Mesenchymal stem cell (in vitro differentiated cells and primary cell): ENCODE measurements at regions not wholly inside any gene's neighbourhood (a gene's known extent, or its start where the extent isn't known, plus 50 kb on each side); places are given as distances from the start of the nearest gene placed in this dataset.
A peak's percentile ranks its signal among the peaks of the same experiment; 100 is the strongest.

Experiments
- DNase-seq: peaks from one replicate; pipeline ENCODE4 v3.0.0-alpha.2; 2013
- H2AFZ ChIP-seq: one replicate; pipeline ENCODE4 v1.6.1; 2013; ENCODE audit warnings: low read depth, mild to moderate bottlenecking, control low read depth, inconsistent platforms, low read length, moderate library complexity
- H2AK5ac ChIP-seq: 2 replicates; pipeline ENCODE4 v1.6.1; 2013; ENCODE audit warnings: low read length, moderate library complexity, mild to moderate bottlenecking, inconsistent platforms; ENCODE audit not compliant: severe bottlenecking
- H2BK120ac ChIP-seq: one replicate; pipeline ENCODE4 v1.6.1; 2013; ENCODE audit warnings: low read depth, mild to moderate bottlenecking, inconsistent platforms, low read length, moderate library complexity
- H2BK12ac ChIP-seq, 2 experiments: one replicate each; pipeline ENCODE4 v1.6.1; 2013; ENCODE audit warnings: inconsistent platforms in 2 of 2, low read length in 2 of 2, mild to moderate bottlenecking in 2 of 2, moderate library complexity in 2 of 2, control low read depth in 1 of 2
- H2BK15ac ChIP-seq: one replicate; pipeline ENCODE4 v1.6.1; 2013; ENCODE audit warnings: mild to moderate bottlenecking, low read depth, inconsistent platforms; ENCODE audit not compliant: poor library complexity, severe bottlenecking
- H2BK5ac ChIP-seq: 2 replicates; pipeline ENCODE4 v1.6.1; 2013; ENCODE audit warnings: low read depth, mild to moderate bottlenecking, low read length, control low read depth, inconsistent platforms; ENCODE audit not compliant: poor library complexity, severe bottlenecking
- H3K14ac ChIP-seq, 2 experiments: one replicate each; pipeline ENCODE4 v1.6.1; 2013; ENCODE audit warnings: inconsistent platforms in 2 of 2, low read length in 2 of 2, control low read depth in 1 of 2, mild to moderate bottlenecking in 1 of 2, moderate library complexity in 1 of 2
- H3K18ac ChIP-seq, 2 experiments: one replicate each; pipeline ENCODE4 v1.6.1; 2013; ENCODE audit warnings: inconsistent platforms in 2 of 2, low read length in 2 of 2, control low read depth in 1 of 2, low read depth in 1 of 2, mild to moderate bottlenecking in 1 of 2
- H3K23ac ChIP-seq, 2 experiments: one replicate each; pipeline ENCODE4 v1.6.1; 2013; ENCODE audit warnings: inconsistent platforms in 2 of 2, low read length in 2 of 2, mild to moderate bottlenecking in 2 of 2, moderate library complexity in 2 of 2, control low read depth in 1 of 2
- H3K27ac ChIP-seq: 2 replicates; pipeline ENCODE4 v1.5.1; 2013; ENCODE audit warnings: mild to moderate bottlenecking, moderate library complexity, low read length, control low read depth, inconsistent platforms; ENCODE audit not compliant: poor library complexity, severe bottlenecking
- H3K27me3 ChIP-seq, 2 experiments: 2 replicates each; pipeline versions ENCODE4 v1.6.1 to v1.7.0; 2013; ENCODE audit warnings: low read length in 2 of 2, mild to moderate bottlenecking in 2 of 2, moderate library complexity in 2 of 2, control low read depth in 1 of 2, inconsistent platforms in 1 of 2; ENCODE audit not compliant: control insufficient read depth in 1 of 2, insufficient read depth in 1 of 2
- H3K36me3 ChIP-seq, 2 experiments: 2 replicates each; pipeline versions ENCODE4 v1.6.1 to v1.7.0; 2013; ENCODE audit warnings: low read length in 2 of 2, control low read depth in 1 of 2, inconsistent platforms in 1 of 2, low read depth in 1 of 2, mild to moderate bottlenecking in 1 of 2; ENCODE audit not compliant: insufficient read depth in 2 of 2, control insufficient read depth in 1 of 2
- H3K4ac ChIP-seq, 2 experiments: one replicate each; pipeline ENCODE4 v1.6.1; 2013; ENCODE audit warnings: inconsistent platforms in 2 of 2, low read length in 2 of 2, mild to moderate bottlenecking in 2 of 2, moderate library complexity in 2 of 2, control low read depth in 1 of 2, low read depth in 1 of 2
- H3K4me1 ChIP-seq: 2 replicates; pipeline ENCODE4 v1.6.1; 2013; ENCODE audit warnings: low read depth, low read length, control low read depth; ENCODE audit not compliant: control insufficient read depth, insufficient read depth
- H3K4me2 ChIP-seq: 2 replicates; pipeline ENCODE4 v1.6.1; 2013; ENCODE audit warnings: low read length, mild to moderate bottlenecking, inconsistent platforms; ENCODE audit not compliant: poor library complexity, severe bottlenecking
- H3K4me3 ChIP-seq, 2 experiments: 2 replicates each; pipeline versions ENCODE4 v1.5.1 to v1.7.0; 2013; ENCODE audit warnings: low read length in 2 of 2, mild to moderate bottlenecking in 2 of 2, control low read depth in 1 of 2, low read depth in 1 of 2; ENCODE audit not compliant: insufficient read depth in 1 of 2
- H3K79me1 ChIP-seq: replicated peaks from 2 replicates; pipeline ENCODE4 v1.6.1; 2013; ENCODE audit warnings: mild to moderate bottlenecking, control low read depth, low read length, inconsistent platforms; ENCODE audit not compliant: poor library complexity, severe bottlenecking
- H3K9ac ChIP-seq: 2 replicates; pipeline ENCODE4 v1.7.0; 2013; ENCODE audit warnings: mild to moderate bottlenecking, low read length, moderate library complexity
- H3K9me3 ChIP-seq: 2 replicates; pipeline ENCODE4 v1.7.0; 2013; ENCODE audit warnings: mild to moderate bottlenecking, low read length; ENCODE audit not compliant: control insufficient read depth
- H4K8ac ChIP-seq: one replicate; pipeline ENCODE4 v1.6.1; 2013; ENCODE audit warnings: inconsistent platforms, mild to moderate bottlenecking, low read length, moderate library complexity
- H4K91ac ChIP-seq: one replicate; pipeline ENCODE4 v1.6.1; 2013; ENCODE audit warnings: mild to moderate bottlenecking, low read length, inconsistent platforms
- WGBS: methylation state at CpG from one replicate; pipeline ENCODE4 v1.1.7; 2013; ENCODE audit warnings: mixed read lengths; 5-methylcytosine and 5-hydroxymethylcytosine counted together

DNA sequence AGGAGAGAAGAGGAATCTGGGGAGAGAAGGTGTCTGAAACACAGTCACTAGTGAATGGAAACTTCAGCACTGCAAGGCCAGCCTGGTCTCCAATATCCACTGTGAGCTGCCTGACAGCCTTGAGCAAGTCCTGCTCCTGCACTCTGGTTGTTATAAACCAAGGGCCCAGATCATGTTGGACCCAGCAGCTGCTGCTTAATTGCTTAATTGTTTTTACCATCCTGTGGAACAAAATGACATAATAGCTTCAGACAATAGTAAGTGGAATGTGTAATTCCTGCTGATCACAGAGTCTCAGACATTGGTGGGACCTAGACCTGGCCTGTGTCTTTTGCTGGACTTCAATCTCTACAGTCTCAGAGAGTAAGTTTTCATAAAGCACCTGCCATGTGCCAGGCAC lies 833.7 kb downstream of the TFAP2A start:
- Histone ChIP-seq H3K14ac (no peak overlapping the region), H3K27ac (no peak overlapping the region), H3K9me3 (no peaks in the 10 kb centered on the region), H4K91ac (no peak overlapping the region), H2AFZ (no peak overlapping the region), H2AK5ac (no peak overlapping the region), H3K4me1 (no peaks in the 10 kb centered on the region), H3K4me3 (no peak overlapping the region), H2BK12ac (no peak overlapping the region), H3K79me1 (no peaks in the 10 kb centered on the region), H3K36me3 (no peaks in the 10 kb centered on the region), H2BK15ac (no peak overlapping the region), H3K18ac (no peak overlapping the region), H3K9ac (no peak overlapping the region), H3K4ac (no peak overlapping the region), H2BK120ac (no peak overlapping the region), H4K8ac (no peak overlapping the region), H3K23ac (no peak overlapping the region), H2BK5ac (no peak overlapping the region), H3K4me2 (no peak overlapping the region), H3K27me3 (no peaks in the 10 kb centered on the region)
- no peak for DNase-seq

DNA sequence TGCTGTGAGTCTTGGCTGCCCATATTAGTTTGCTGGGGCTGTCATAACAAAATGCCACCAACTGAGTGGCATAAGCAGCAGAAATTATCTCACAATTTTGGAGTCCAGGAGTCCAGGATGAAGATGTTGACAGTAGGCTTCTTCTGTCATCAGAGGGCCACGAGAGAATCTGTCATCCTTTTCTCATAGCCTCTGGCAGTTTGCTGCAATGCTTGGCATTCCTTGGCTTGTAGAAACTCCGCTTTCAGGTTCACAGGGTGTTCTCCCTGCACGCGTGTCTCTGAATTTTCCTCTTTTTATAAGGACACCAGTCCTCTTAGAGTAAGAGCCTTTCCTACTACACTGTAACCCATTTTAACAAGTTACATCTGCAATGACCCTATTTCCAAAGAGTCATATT lies 838.4 kb downstream of the TFAP2A start:
- no peak overlapping the region for H2BK15ac ChIP-seq
- H3K79me1 ChIP-seq = no peaks in the 10 kb centered on the region
- H3K23ac ChIP-seq = no peak overlapping the region
- H2AK5ac ChIP-seq = no peak overlapping the region
- H2BK12ac ChIP-seq = no peak overlapping the region
- H3K27ac ChIP-seq = no peak overlapping the region
- no peaks in the 10 kb centered on the region for H3K4me1 ChIP-seq
- H3K4me3 ChIP-seq = no peak overlapping the region
- no peak overlapping the region for H2AFZ ChIP-seq
- H3K14ac ChIP-seq = no peak overlapping the region
- no peak overlapping the region for H3K4me2 ChIP-seq
- no peaks in the 10 kb centered on the region for H3K27me3 ChIP-seq
- no peaks in the 10 kb centered on the region for H3K9me3 ChIP-seq
- no peak overlapping the region for H4K8ac ChIP-seq
- no peak overlapping the region for H2BK5ac ChIP-seq
- no peak overlapping the region for H4K91ac ChIP-seq
- no peaks in the 10 kb centered on the region for H3K36me3 ChIP-seq
- H3K18ac ChIP-seq = no peak overlapping the region
- H3K9ac ChIP-seq = no peak overlapping the region
- no peak overlapping the region for H2BK120ac ChIP-seq
- H3K4ac ChIP-seq = no peak overlapping the region
- WGBS = 84% methylated on average over 4 of the region's 4 CpGs
- no peak for DNase-seq

DNA sequence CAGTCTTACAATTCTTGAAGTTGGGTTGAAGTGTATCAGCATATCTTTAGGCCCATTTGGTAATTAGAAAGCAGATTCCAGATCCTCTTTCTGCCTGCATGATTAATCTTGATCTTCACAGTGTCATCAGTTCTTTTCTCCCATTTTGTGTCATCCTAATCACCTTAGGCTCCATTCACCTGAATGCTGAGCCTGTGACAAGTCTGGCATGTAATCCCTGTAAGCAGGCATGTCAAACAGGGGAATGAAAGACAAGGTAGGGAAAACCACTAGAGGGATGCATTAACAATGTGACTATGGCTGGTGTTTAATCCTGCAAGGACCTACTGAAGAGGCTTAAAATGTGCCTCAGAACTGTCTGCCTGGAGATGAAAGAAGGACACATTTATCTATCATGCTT lies 848.8 kb downstream of the TFAP2A start:
- Histone ChIP-seq H3K4ac (no peak overlapping the region), H3K23ac (no peak overlapping the region), H3K14ac (no peak overlapping the region), H4K91ac (no peak overlapping the region), H3K9me3 (no peaks in the 10 kb centered on the region), H2BK12ac (no peak overlapping the region), H3K4me3 (no peak overlapping the region), H2AFZ (no peak overlapping the region), H2BK120ac (no peak overlapping the region), H3K4me1 (no peaks in the 10 kb centered on the region), H3K27me3 (peaks cover 0 to 3% of the 10 kb centered on the region in 2 experiments), H4K8ac (no peak overlapping the region), H3K79me1 (no peaks in the 10 kb centered on the region), H2BK15ac (no peak overlapping the region), H2BK5ac (no peak overlapping the region), H3K4me2 (no peak overlapping the region), H2AK5ac (no peak overlapping the region), H3K9ac (no peak overlapping the region), H3K18ac (no peak overlapping the region), H3K27ac (no peak overlapping the region), H3K36me3 (no peaks in the 10 kb centered on the region)
- DNase-seq = no peak

DNA sequence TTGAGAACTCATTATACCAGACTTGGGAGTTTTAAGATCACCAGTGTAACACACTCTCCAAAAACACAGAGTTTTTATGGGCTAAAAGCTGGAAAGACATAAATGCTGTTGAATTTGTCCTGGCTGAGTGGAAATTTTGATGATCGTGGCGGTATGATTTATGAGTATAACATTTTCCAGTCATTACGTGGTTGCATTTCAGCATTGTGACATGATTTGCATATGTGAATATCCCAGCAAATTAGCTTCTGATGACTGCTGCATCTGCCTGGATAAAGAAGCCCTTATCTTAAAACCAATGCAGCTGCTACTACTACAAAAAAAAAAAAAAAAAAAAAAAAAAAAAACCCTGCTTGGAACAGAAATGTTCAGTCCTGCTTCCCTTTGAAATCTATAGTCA lies 850.9 kb downstream of the TFAP2A start:
- no peak overlapping the region for H3K18ac ChIP-seq
- no peak overlapping the region for H3K4me2 ChIP-seq
- H3K14ac ChIP-seq = no peak overlapping the region
- no peaks in the 10 kb centered on the region for H3K36me3 ChIP-seq
- H3K9me3 ChIP-seq = no peaks in the 10 kb centered on the region
- H2BK12ac ChIP-seq = no peak overlapping the region
- no peak overlapping the region for H2AK5ac ChIP-seq
- H4K91ac ChIP-seq = no peak overlapping the region
- H2BK15ac ChIP-seq = no peak overlapping the region
- no peak overlapping the region for H2AFZ ChIP-seq
- no peak overlapping the region for H3K9ac ChIP-seq
- H3K4ac ChIP-seq = no peak overlapping the region
- no peak overlapping the region for H3K27ac ChIP-seq
- H3K4me3 ChIP-seq = no peak overlapping the region
- 100% methylated on average over 1 of the region's 3 CpGs for WGBS
- H3K4me1 ChIP-seq = no peaks in the 10 kb centered on the region
- no peak overlapping the region for H2BK120ac ChIP-seq
- DNase-seq = peak; percentile 8
- H3K27me3 ChIP-seq = peaks cover 0 to 3% of the 10 kb centered on the region in 2 experiments
- H2BK5ac ChIP-seq = no peak overlapping the region
- no peak overlapping the region for H4K8ac ChIP-seq
- no peak overlapping the region for H3K23ac ChIP-seq
- H3K79me1 ChIP-seq = no peaks in the 10 kb centered on the region
